ENCODE measurements at regions not wholly inside any gene's neighbourhood (a gene's known extent, or its start where the extent isn't known, plus 50 kb on each side); places are given as distances from the start of the nearest gene placed in this dataset.

DNA sequence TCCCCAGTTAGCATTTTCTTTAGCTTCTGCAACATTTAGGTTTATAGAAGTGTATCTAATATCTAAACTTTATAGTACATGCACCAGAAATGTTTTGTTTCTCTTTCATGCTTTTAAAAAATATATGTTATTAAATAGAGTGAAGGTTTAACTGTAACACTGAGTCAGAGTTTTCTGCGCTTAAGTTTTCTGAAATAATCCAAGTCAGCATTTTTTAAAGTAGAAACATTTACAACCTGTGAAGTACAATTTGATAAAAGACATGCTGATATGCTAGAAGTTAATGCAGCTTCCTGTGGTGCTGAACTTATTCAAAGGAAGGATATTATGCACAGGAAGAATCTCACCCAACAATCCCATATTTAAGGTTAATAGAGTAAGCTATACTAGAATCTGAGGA lies 1096.8 kb downstream of the LRFN5 start:
- TF ChIP-seq, protein P1, sequence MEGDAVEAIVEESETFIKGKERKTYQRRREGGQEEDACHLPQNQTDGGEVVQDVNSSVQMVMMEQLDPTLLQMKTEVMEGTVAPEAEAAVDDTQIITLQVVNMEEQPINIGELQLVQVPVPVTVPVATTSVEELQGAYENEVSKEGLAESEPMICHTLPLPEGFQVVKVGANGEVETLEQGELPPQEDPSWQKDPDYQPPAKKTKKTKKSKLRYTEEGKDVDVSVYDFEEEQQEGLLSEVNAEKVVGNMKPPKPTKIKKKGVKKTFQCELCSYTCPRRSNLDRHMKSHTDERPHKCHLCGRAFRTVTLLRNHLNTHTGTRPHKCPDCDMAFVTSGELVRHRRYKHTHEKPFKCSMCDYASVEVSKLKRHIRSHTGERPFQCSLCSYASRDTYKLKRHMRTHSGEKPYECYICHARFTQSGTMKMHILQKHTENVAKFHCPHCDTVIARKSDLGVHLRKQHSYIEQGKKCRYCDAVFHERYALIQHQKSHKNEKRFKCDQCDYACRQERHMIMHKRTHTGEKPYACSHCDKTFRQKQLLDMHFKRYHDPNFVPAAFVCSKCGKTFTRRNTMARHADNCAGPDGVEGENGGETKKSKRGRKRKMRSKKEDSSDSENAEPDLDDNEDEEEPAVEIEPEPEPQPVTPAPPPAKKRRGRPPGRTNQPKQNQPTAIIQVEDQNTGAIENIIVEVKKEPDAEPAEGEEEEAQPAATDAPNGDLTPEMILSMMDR (IDR thresholded peaks at IDR 0.05; ENCODE audit: extremely low read depth in 1 of 2, insufficient read depth in 1 of 2, low read depth in 1 of 2, low read length in 2 of 2): no peak
- TF ChIP-seq POLR2A (IDR thresholded peaks at IDR 0.05; ENCODE audit: low read depth, low read length) (no peak), JUN (IDR thresholded peaks at IDR 0.05; ENCODE audit: borderline replicate concordance, insufficient read depth, insufficient read length, low read depth) (no peak)

Data from endothelial cell of umbilical vein (primary cell).